ENCODE measurements at regions not wholly inside any gene's neighbourhood (a gene's known extent, or its start where the extent isn't known, plus 50 kb on each side); places are given as distances from the start of the nearest gene placed in this dataset.
"Not testable (repeated sequence)": the region's sequence is repeated elsewhere in the genome, so short reads cannot be mapped to it uniquely, and the experiment has no call there.

DNA sequence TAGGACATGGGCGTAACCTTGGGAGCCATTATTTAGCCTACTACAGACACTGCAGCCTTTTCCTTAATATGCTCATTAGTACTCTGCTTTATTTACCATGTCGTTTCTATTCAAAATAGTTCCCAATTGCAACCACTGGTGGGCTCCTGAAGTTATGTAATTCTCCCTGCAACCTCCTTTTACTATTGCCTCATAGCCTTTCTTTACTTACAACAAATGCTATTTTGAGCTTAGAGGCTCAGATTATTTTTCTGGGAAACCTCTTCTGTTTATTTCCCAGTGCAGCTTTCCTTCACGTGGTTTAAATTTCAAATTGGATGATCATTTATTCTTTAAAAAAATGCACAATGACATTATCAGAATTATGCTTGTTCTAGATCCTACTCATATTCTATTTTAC lies 492.3 kb upstream of the TMEFF2 start:
- DNase-seq (ENCODE audit: low read depth, low spot score), result no peak

- DNase-seq (ENCODE audit: low read depth, low spot score), result not testable (repeated sequence)
These were observed 487.8 kb upstream of the TMEFF2 start for GRCh38 chr2:192682511-192682910.

DNA sequence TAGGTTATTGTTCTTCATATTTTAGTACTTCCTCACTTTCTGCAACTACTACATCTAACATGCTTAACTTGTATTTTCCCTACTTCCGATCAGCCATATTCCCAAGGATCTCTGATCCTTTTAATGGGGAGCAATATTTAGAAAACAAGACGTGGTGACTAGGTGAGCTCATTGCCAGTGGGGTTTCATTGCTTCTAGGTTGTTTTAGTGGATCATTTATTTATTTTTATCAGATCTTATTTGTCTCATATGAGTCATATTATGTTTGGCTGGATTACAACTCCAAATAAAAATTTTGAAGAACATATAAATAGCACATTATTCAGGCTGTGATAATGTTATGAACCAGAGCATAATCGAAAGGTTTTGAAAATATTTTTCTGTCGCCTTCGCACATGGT lies 480.9 kb upstream of the TMEFF2 start:
- DNase-seq (ENCODE audit: low read depth, low spot score), result no peak

DNA sequence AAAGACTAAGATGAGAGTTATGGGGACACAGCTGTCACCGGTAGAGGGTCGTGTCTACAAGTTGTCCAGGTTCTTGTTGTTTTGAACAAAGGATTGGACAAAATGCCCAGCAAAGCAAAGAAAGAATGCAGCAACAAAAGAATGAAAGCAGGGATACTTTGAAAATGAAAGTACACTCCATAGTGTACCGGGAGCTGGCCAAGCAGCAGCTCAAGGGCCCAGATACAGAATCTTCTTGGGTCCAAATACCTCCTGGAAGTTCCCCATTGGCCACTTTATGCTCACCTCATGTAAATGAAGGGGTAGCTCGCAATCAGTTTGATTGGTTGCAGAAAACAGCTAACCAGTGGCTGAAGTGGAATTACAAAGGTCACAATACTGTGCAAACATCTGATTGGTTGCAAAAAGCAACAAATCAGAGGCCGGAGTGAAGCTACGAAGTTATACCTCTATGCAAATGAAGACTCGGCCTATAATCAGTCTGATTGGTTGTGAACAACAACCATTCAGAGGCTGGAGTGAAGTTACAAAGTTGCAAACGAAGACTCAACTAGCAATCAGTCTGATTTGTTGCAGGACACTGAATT lies 474.9 kb upstream of the TMEFF2 start:
- no peak for DNase-seq (ENCODE audit: low read depth, low spot score)

- not testable (repeated sequence) for DNase-seq (ENCODE audit: low read depth, low spot score)
These were observed 465.8 kb upstream of the TMEFF2 start for GRCh38 chr2:192660555-192660954.

DNA sequence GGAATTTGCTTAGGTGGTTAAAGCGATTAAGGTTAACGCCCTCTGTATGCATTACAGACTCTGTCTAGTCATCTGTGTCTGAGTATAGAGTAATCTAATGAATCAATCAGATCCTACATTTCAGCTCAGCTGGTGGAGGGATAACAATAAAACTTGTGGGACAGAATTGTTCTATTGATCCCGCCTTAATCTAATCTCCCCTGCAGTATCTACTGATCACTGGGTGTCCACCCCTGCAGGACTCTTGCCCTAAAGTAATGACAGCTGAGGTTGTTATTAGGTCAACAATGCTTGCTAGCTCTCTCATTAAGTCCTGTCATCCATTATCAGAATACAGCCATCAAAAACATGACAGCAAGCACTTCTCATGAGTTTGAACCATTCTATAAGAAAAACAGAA lies 462.6 kb upstream of the TMEFF2 start:
- DNase-seq (ENCODE audit: low read depth, low spot score), result no peak

GRCh38 chr2:192655916-192656315 lies 461.2 kb upstream of the TMEFF2 start:
- no peak for DNase-seq (ENCODE audit: low read depth, low spot score)

GRCh38 chr2:192645811-192646598 lies 451.3 kb upstream of the TMEFF2 start:
- no peak for DNase-seq (ENCODE audit: low read depth, low spot score)

GRCh38 chr2:192634557-192634956 lies 439.8 kb upstream of the TMEFF2 start:
- no peak for DNase-seq (ENCODE audit: low read depth, low spot score)

DNA sequence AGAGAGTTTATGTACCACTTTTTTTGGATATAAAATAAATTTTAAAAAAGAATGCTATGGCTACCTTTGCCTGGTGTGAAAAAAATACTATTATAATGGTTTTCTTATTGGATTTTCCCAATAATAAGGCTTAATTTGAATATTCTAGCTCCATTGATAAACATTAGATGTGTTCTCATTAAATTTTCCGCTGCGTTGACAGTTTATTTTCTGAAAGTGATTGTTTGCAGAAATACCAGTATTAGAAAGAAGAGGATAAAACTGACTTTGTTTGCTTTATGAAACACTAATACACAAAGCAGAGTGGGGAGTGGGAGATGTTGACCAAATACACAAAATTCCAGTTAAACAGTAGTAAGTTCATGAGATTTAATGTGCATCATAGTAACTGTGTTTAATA lies 433.3 kb upstream of the TMEFF2 start:
- DNase-seq (ENCODE audit: low read depth, low spot score), result no peak

- DNase-seq (ENCODE audit: low read depth, low spot score), result no peak
These were observed 420.4 kb upstream of the TMEFF2 start for GRCh38 chr2:192615105-192615504.

DNA sequence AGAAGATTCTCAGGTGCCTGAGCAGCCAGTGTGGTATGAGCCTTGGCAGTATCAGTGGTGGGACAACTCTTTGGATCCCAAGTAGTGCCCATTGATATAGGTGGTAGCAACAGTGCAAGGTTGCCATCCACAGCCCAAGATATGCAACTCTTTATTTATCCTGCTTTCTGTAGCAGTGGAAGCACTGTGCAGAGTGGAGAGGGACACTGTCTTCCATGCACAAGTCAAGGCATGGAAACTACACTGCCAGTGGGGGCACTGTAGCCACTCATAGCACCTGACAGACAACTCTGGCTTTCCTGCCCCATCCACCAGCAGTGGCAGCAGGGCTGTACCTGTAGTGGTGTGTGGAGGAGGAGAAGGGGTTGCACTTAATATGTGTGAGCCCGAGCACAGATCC lies 409.6 kb upstream of the TMEFF2 start:
- DNase-seq (ENCODE audit: low read depth, low spot score), result no peak

- not testable (repeated sequence) for DNase-seq (ENCODE audit: low read depth, low spot score)
These were observed 403.9 kb upstream of the TMEFF2 start for GRCh38 chr2:192598649-192599048.

GRCh38 chr2:192593561-192593960 lies 398.8 kb upstream of the TMEFF2 start:
- no peak for DNase-seq (ENCODE audit: low read depth, low spot score)

DNA sequence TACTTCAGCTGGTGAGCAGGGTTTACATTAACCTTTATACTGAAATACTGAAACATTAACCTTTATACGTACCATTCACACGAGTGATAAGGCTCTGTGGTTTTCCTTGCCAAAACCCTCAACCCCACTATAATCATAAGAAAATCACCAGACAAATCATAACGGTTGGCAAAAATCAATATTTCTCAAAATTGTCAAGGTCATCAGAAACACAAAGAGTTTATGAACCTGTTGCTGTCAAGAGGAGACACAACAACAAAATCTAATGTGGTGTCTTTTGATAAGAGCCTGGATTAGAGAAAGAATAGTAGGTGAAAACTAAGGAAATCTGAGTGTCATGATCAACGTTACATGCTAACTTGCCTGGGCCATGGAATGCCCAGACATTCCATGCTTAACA lies 396.9 kb upstream of the TMEFF2 start:
- no peak for DNase-seq (ENCODE audit: low read depth, low spot score)

DNA sequence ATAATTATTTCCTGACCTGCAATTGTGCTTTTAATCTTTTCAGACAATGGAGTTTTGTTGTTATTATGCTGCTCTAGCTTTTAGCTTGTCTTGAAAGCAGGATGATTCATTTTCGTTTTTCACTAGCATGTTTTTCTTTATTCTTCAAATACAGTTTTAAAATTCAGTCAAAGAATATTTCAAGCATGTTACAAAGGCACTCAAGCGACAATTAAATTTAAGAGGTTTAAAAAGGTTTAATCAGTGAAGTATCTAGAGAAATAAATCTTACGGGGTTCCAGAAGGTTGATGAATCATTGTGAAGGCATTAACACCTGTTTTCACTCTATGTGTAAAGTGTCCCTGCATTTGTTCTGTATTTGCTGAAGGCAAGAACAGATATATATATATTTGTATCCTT lies 390.7 kb upstream of the TMEFF2 start:
- DNase-seq (ENCODE audit: low read depth, low spot score), result no peak

- no peak for DNase-seq (ENCODE audit: low read depth, low spot score)
These were observed 390.2 kb upstream of the TMEFF2 start for GRCh38 chr2:192584976-192585375.

- DNase-seq (ENCODE audit: low read depth, low spot score), result no peak
These were observed 385.4 kb upstream of the TMEFF2 start for GRCh38 chr2:192579965-192580700.

GRCh38 chr2:192578780-192579179 lies 384.0 kb upstream of the TMEFF2 start:
- no peak for DNase-seq (ENCODE audit: low read depth, low spot score)

GRCh38 chr2:192577706-192578105 lies 383.0 kb upstream of the TMEFF2 start:
- no peak for DNase-seq (ENCODE audit: low read depth, low spot score)

DNA sequence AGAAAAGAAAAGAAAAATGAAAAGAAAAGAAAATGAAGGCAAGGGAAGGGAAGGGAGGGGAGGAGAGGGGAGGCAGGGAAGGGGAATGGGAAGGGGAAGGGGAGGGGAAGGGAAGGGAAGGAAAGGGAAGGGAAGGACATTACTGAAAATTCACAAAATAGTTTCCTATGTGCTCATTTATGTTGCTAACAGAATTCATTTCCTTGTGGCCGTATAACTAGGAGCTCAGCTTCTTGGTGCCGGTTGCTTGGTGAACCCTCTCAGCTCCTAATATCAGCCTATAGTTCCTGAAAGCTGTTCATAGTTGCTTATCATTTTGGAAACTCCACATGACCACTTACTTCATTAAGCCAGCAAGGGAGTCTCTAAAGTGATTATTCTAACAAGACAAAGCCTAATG lies 379.8 kb upstream of the TMEFF2 start:
- DNase-seq (ENCODE audit: low read depth, low spot score), result no peak

DNA sequence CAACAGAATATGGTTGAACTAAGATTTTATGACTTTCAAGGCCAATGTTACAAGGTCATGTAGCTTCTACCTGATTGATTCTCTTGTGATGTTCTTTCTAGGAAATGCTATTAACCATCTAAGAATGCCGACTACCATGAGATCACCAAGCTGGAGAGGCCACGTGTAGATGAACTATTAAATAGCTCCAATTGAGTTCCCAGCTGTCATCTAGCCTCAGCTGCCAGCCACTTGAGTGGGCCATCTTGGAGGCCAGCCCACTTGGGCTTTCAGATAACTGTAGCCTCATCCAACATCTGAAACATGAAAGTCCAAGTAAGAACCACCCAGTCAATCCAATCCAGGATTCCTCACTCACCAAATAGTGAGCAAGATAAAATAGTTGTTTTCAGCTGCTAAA lies 376.9 kb upstream of the TMEFF2 start:
- DNase-seq (ENCODE audit: low read depth, low spot score), result no peak

DNA sequence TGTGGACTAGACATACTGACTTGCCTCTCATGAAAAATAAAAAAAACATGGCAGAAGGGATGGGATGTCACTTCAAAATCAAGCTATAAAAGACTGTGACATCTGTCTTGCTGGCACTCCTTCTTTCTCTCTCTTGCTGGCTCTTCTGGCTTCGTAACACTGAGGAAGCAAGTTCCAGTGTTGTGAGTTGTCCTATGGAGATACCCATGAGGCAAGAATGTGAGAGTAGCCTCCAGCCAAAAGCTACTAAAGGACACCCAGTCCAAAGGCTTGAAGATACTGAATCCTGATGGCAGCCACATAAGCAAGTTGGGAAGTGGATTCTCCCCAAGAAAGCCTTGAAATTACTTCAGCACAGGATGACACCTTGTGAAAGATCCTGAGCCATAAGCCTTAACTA lies 376.1 kb upstream of the TMEFF2 start:
- DNase-seq (ENCODE audit: low read depth, low spot score), result no peak
